ENCODE measurements at regions not wholly inside any gene's neighbourhood (a gene's known extent, or its start where the extent isn't known, plus 50 kb on each side); places are given as distances from the start of the nearest gene placed in this dataset.

GRCh38 chr12:115639648-115640012, 637.9 kb downstream of the MED13L start:
- TF ChIP-seq CTCF (IDR thresholded peaks at IDR 0.05) (no peak), POLR2A (IDR thresholded peaks at IDR 0.05) (no peak)
